Osteocyte (in vitro differentiated cells): ENCODE measurements at regions not wholly inside any gene's neighbourhood (a gene's known extent, or its start where the extent isn't known, plus 50 kb on each side); places are given as distances from the start of the nearest gene placed in this dataset.

ENCODE experiments used
- DNase-seq: peaks from one replicate; pipeline ENCODE4 v3.0.0; 2021; ENCODE audit warnings: mixed read lengths; ENCODE audit not compliant: unreplicated experiment; ENCODE audit errors: extremely low spot score
- H3K27ac Mint-ChIP-seq: one replicate; pipeline ENCODE4 v1.8.0; 2021; ENCODE audit warnings: mild to moderate bottlenecking, mixed read lengths; ENCODE audit not compliant: unreplicated experiment
- H3K27me3 Mint-ChIP-seq: one replicate; pipeline ENCODE4 v1.8.0; 2021; ENCODE audit warnings: mixed read lengths; ENCODE audit not compliant: unreplicated experiment
- H3K36me3 Mint-ChIP-seq: one replicate; pipeline ENCODE4 v1.8.0; 2021; ENCODE audit warnings: mixed read lengths; ENCODE audit not compliant: unreplicated experiment
- H3K4me1 Mint-ChIP-seq: one replicate; pipeline ENCODE4 v1.8.0; 2021; ENCODE audit warnings: mixed read lengths; ENCODE audit not compliant: unreplicated experiment
- H3K4me3 Mint-ChIP-seq: one replicate; pipeline ENCODE4 v1.8.0; 2021; ENCODE audit warnings: mild to moderate bottlenecking, moderate library complexity, mixed read lengths; ENCODE audit not compliant: unreplicated experiment
- H3K9me3 Mint-ChIP-seq: one replicate; pipeline ENCODE4 v1.8.0; 2021; ENCODE audit warnings: mixed read lengths; ENCODE audit not compliant: unreplicated experiment
- TF ChIP-seq, protein P1 (sequence below): fragments of 200-600 bp; sonication (generic); IDR thresholded peaks from 2 replicates; pipeline ENCODE4 v1.5.0; 2021; ENCODE audit warnings: antibody characterized with exemption, mild to moderate bottlenecking, moderate library complexity

- no peak overlapping the region for H3K27ac Mint-ChIP-seq
- H3K36me3 Mint-ChIP-seq: no peaks in the 10 kb centered on the region
- TF ChIP-seq, protein P1, sequence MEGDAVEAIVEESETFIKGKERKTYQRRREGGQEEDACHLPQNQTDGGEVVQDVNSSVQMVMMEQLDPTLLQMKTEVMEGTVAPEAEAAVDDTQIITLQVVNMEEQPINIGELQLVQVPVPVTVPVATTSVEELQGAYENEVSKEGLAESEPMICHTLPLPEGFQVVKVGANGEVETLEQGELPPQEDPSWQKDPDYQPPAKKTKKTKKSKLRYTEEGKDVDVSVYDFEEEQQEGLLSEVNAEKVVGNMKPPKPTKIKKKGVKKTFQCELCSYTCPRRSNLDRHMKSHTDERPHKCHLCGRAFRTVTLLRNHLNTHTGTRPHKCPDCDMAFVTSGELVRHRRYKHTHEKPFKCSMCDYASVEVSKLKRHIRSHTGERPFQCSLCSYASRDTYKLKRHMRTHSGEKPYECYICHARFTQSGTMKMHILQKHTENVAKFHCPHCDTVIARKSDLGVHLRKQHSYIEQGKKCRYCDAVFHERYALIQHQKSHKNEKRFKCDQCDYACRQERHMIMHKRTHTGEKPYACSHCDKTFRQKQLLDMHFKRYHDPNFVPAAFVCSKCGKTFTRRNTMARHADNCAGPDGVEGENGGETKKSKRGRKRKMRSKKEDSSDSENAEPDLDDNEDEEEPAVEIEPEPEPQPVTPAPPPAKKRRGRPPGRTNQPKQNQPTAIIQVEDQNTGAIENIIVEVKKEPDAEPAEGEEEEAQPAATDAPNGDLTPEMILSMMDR: no peak
- no peak overlapping the region for H3K4me3 Mint-ChIP-seq
- no peaks in the 10 kb centered on the region for H3K4me1 Mint-ChIP-seq
- H3K9me3 Mint-ChIP-seq: peaks cover 10% of the 10 kb centered on the region
- no peaks in the 10 kb centered on the region for H3K27me3 Mint-ChIP-seq
- no peak for DNase-seq
Measured at GRCh38 chr5:63255594-63255993, 677.0 kb downstream of the LRRC70 start.

DNA sequence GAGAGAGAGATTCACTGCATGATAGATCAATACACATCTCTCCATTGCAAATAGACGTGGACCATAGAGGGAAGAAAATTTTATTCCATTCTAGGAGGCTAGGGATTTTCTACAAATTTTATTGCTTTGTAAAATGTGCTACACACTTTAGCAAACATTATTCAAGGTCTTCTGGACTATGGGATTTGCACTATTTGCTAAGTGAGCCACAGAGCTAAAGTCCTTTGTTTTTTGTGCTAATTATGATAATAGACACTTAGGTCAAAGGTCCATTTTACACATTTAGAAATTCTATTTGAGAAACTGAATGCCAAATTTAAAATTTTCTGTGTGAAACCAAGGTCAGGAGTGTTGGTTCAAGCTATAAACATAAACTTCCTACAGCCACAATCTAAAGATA, 672.3 kb downstream of the LRRC70 start:
- no peaks in the 10 kb centered on the region for H3K36me3 Mint-ChIP-seq
- H3K27me3 Mint-ChIP-seq: no peaks in the 10 kb centered on the region
- TF ChIP-seq, protein P1: no peak
- peaks cover 10% of the 10 kb centered on the region for H3K9me3 Mint-ChIP-seq
- no peak overlapping the region for H3K27ac Mint-ChIP-seq
- H3K4me1 Mint-ChIP-seq: no peaks in the 10 kb centered on the region
- no peak for DNase-seq
- no peak overlapping the region for H3K4me3 Mint-ChIP-seq

GRCh38 chr5:63249960-63250359, 671.3 kb downstream of the LRRC70 start:
- Mint-ChIP-seq H3K9me3 (peaks cover 8% of the 10 kb centered on the region), H3K4me3 (no peak overlapping the region), H3K36me3 (no peaks in the 10 kb centered on the region), H3K4me1 (no peaks in the 10 kb centered on the region), H3K27ac (no peak overlapping the region), H3K27me3 (no peaks in the 10 kb centered on the region)
- TF ChIP-seq, protein P1: no peak
- no peak for DNase-seq

DNA sequence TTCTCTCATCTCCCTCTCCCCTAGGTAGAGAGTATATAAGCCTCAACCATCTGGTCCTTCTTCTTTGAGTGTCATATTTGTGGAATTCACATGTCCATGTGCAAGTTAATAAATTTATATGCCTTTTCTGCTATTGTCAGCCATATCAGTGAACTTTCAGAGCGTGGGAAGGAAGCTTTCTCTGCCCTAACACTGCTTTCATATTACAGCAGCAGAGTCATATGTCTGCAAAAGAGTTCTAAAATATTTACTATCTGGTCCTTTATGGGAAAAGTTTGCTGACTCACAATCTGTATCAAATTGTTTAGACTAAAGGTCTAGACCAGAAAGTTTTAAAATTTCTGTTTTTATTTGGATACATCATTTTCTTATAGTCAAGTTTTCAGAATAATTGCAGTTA, 669.0 kb downstream of the LRRC70 start:
- Mint-ChIP-seq H3K27ac (no peak overlapping the region), H3K4me3 (no peak overlapping the region), H3K9me3 (no peaks in the 10 kb centered on the region), H3K27me3 (peaks cover 3% of the 10 kb centered on the region), H3K4me1 (no peaks in the 10 kb centered on the region), H3K36me3 (no peaks in the 10 kb centered on the region)
- DNase-seq: no peak
- TF ChIP-seq, protein P1: no peak

GRCh38 chr5:63245271-63245670, 666.7 kb downstream of the LRRC70 start:
- TF ChIP-seq, protein P1: no peak
- no peaks in the 10 kb centered on the region for H3K36me3 Mint-ChIP-seq

More at GRCh38 chr5:63245271-63245670, 666.7 kb downstream of the LRRC70 start:
- Mint-ChIP-seq H3K27ac (no peak overlapping the region), H3K4me3 (no peak overlapping the region), H3K4me1 (no peaks in the 10 kb centered on the region), H3K9me3 (no peaks in the 10 kb centered on the region), H3K27me3 (peaks cover 3% of the 10 kb centered on the region)
- no peak for DNase-seq
